PC-3 (cell line): ENCODE measurements at regions not wholly inside any gene's neighbourhood (a gene's known extent, or its start where the extent isn't known, plus 50 kb on each side); places are given as distances from the start of the nearest gene placed in this dataset.

Experiments
- ATAC-seq: fragments of 200-7000 bp; cut with Tn5 transposase; 2 replicates; pipeline ENCODE4 v1.9.1; 2020; ENCODE audit warnings: mild to moderate bottlenecking, moderate library complexity
- BruUV-seq: library from RNA; stranded (reverse); fragments of 400-500 nt; replicated peaks from 2 replicates; lab custom pipeline; 2021; lab: Mats Ljungman, UMichigan
- CTCF ChIA-PET: fragments of 300-600 bp; sonication (Branson Sonifier 250); formaldehyde crosslinking; loops from one replicate; lab custom pipeline; 2022; ENCODE audit warnings: antibody characterized with exemption; lab: Charles Lee
- POLR2A ChIA-PET: fragments of 300-600 bp; sonication (Branson Sonifier 250); formaldehyde crosslinking; loops from one replicate; lab custom pipeline; 2022; ENCODE audit warnings: antibody characterized with exemption; ENCODE audit not compliant: unreplicated experiment; lab: Charles Lee
- DNase-seq: peaks from one replicate; pipeline ENCODE4 v3.0.0-alpha.2; 2015
- H2AFZ ChIP-seq: fragments of 300-600 bp; sonication (generic); 2 replicates; pipeline ENCODE4 v1.6.0; 2016; ENCODE audit warnings: antibody characterized with exemption, low read length
- H3F3A ChIP-seq: fragments of 300-600 bp; sonication (generic); one replicate; pipeline ENCODE4 v1.6.0; 2017; ENCODE audit warnings: antibody characterized with exemption, low read length, control low read depth, mild to moderate bottlenecking; ENCODE audit not compliant: unreplicated experiment
- H3K27ac ChIP-seq: fragments of 300-600 bp; sonication (generic); 2 replicates; pipeline ENCODE4 v1.5.1; 2016; ENCODE audit warnings: mild to moderate bottlenecking, low read length
- H3K27me3 ChIP-seq: fragments of 300-600 bp; sonication (generic); 2 replicates; pipeline ENCODE4 v1.6.1; 2016; ENCODE audit warnings: low read length, mixed read lengths
- H3K36me3 ChIP-seq: fragments of 300-600 bp; sonication (generic); 2 replicates; pipeline ENCODE4 v1.6.1; 2016; ENCODE audit warnings: low read depth, mixed run types, low read length, mixed read lengths
- H3K4me1 ChIP-seq: fragments of 300-600 bp; sonication (generic); 2 replicates; pipeline ENCODE4 v1.5.1; 2016; ENCODE audit warnings: low read length; ENCODE audit not compliant: insufficient read depth
- H3K4me2 ChIP-seq: fragments of 300-600 bp; sonication (generic); 2 replicates; pipeline ENCODE4 v1.6.0; 2016; ENCODE audit warnings: low read length
- H3K4me3 ChIP-seq: fragments of 300-600 bp; sonication (generic); 2 replicates; pipeline ENCODE4 v1.5.1; 2016; ENCODE audit warnings: mild to moderate bottlenecking, low read length, mixed read lengths
- H3K79me2 ChIP-seq: fragments of 300-600 bp; sonication (generic); 2 replicates; pipeline ENCODE4 v1.6.1; 2017; ENCODE audit warnings: low read length, mixed read lengths
- H3K9ac ChIP-seq: fragments of 300-600 bp; sonication (generic); 2 replicates; pipeline ENCODE4 v1.6.0; 2016; ENCODE audit warnings: mild to moderate bottlenecking, low read length
- H3K9me2 ChIP-seq: fragments of 300-600 bp; sonication (generic); replicated peaks from 2 replicates; pipeline ENCODE4 v1.6.1; 2016; ENCODE audit warnings: mixed run types, low read length, mixed read lengths
- H3K9me3 ChIP-seq: fragments of 300-600 bp; sonication (generic); 2 replicates; pipeline ENCODE4 v1.6.1; 2016; ENCODE audit warnings: low read length, mixed read lengths
- H4K20me1 ChIP-seq: fragments of 300-600 bp; sonication (generic); 2 replicates; pipeline ENCODE4 v1.6.1; 2016; ENCODE audit warnings: low read length, mixed read lengths
- EZH2 ChIP-seq: fragments of 300-600 bp; sonication (generic); IDR thresholded peaks from one replicate; pipeline ENCODE4 v1.6.1; 2017; ENCODE audit warnings: antibody characterized with exemption, mild to moderate bottlenecking, low read length; ENCODE audit not compliant: unreplicated experiment
- EZH2phosphoT487 ChIP-seq: fragments of 300-600 bp; sonication (generic); IDR thresholded peaks from 2 replicates; pipeline ENCODE4 v1.6.1; 2018; ENCODE audit warnings: mild to moderate bottlenecking, antibody characterized with exemption, low read length, borderline replicate concordance
- intact Hi-C: fragments of 100-400 bp; cut with micrococcal nuclease; formaldehyde crosslinking; loops from 2 replicates; pipeline ENCODE4 v1.9.0; 2023
- TF ChIP-seq, protein P1 (sequence below): fragments of 300-600 bp; sonication (generic); conservative IDR thresholded peaks from 2 replicates; pipeline ENCODE4 v1.5.1; 2017; ENCODE audit warnings: antibody characterized with exemption, low read depth, mild to moderate bottlenecking, low read length

DNA sequence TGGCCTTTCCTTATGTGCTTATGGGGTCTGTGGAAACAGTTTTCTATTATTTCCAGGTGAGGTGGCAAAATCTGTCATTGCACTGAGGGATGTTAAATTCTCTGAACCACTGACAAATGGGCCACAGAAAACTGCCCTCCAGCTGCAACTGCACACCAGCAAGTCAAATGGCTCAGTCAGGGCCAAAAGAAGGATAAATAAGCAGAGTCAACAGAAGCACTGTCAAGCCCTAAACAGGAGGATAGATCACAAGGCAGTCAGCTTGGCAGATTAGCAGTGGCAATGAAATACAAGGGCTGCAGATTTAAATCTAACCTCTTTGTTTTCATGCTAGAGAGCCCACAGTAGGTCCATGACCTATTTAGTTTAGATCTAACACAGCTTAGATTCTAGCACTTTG lies 435.6 kb downstream of the ETS1 start:
- Histone ChIP-seq H3K9me2 (no peaks in the 10 kb centered on the region), H3K9ac (no peak overlapping the region), H3K4me3 (no peak overlapping the region), H3K4me1 (peaks cover 50% of the 10 kb centered on the region), H3K4me2 (no peak overlapping the region), H3K36me3 (no peaks in the 10 kb centered on the region), H3K79me2 (no peaks in the 10 kb centered on the region), H3K27ac (no peak overlapping the region), H4K20me1 (no peaks in the 10 kb centered on the region), H2AFZ (no peak overlapping the region), H3F3A (peaks cover 6% of the 10 kb centered on the region), H3K9me3 (no peaks in the 10 kb centered on the region), H3K27me3 (no peaks in the 10 kb centered on the region)
- CTCF ChIA-PET: interaction anchor here (0.6 kb wide), 1 partner anchor 1228 kb away, joined by 9 read pairs; no protein-coding TSS in a partner anchor
- intact Hi-C loops: loop anchor here (10.0 kb wide), 1 partner anchor 803 kb away; no protein-coding TSS in a partner anchor
- POLR2A ChIA-PET: no interaction called here
- DNase-seq (no peak), ATAC-seq (no peak)
- no peak for TF ChIP-seq EZH2
- TF ChIP-seq, protein P1, sequence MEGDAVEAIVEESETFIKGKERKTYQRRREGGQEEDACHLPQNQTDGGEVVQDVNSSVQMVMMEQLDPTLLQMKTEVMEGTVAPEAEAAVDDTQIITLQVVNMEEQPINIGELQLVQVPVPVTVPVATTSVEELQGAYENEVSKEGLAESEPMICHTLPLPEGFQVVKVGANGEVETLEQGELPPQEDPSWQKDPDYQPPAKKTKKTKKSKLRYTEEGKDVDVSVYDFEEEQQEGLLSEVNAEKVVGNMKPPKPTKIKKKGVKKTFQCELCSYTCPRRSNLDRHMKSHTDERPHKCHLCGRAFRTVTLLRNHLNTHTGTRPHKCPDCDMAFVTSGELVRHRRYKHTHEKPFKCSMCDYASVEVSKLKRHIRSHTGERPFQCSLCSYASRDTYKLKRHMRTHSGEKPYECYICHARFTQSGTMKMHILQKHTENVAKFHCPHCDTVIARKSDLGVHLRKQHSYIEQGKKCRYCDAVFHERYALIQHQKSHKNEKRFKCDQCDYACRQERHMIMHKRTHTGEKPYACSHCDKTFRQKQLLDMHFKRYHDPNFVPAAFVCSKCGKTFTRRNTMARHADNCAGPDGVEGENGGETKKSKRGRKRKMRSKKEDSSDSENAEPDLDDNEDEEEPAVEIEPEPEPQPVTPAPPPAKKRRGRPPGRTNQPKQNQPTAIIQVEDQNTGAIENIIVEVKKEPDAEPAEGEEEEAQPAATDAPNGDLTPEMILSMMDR: no peak
- no peak for TF ChIP-seq EZH2phosphoT487
- BruUV-seq: no TSS peak

DNA sequence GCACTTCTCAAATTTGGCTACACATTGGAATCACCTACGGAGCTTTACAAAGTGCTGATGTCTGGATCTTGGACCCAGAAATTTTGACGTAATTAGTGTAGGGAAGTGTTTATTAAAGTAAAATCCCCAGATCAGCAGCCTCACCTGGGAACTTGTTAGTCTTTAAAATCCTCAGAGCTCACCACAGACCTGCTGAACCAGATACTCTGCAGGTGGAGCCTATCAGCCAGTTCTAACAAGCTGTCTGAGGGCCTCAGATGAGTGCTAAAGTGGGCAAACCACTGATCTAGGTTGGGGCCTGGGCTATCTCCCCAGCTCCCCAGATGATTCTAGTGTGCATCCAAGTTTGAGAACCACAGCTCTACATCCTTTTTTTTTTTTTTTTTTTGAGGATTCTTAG lies 436.0 kb downstream of the ETS1 start:
- ChIA-PET POLR2A (interaction anchor here (0.6 kb wide), 1 partner anchor 495 kb away, joined by 4 read pairs; no protein-coding TSS in a partner anchor), CTCF (interaction anchor here (0.6 to 0.7 kb wide), 2 partner anchors 365 to 1228 kb away, joined by 9 to 11 read pairs; no protein-coding TSS in a partner anchor)
- TF ChIP-seq EZH2phosphoT487: no peak
- TF ChIP-seq, protein P1: no peak
- TF ChIP-seq EZH2: no peak
- ATAC-seq (no peak), DNase-seq (no peak)
- no peaks in the 10 kb centered on the region for H3K27me3 ChIP-seq
- H3F3A ChIP-seq: peaks cover 10% of the 10 kb centered on the region
- H3K4me2 ChIP-seq: no peak overlapping the region
- no peaks in the 10 kb centered on the region for H3K36me3 ChIP-seq
- no peak overlapping the region for H2AFZ ChIP-seq
- H3K79me2 ChIP-seq: no peaks in the 10 kb centered on the region
- H3K9me3 ChIP-seq: no peaks in the 10 kb centered on the region
- intact Hi-C loops: loop anchor here (10.0 kb wide), 1 partner anchor 803 kb away; no protein-coding TSS in a partner anchor
- H3K4me1 ChIP-seq: peaks cover 50% of the 10 kb centered on the region
- no peak overlapping the region for H3K9ac ChIP-seq
- H3K4me3 ChIP-seq: no peak overlapping the region
- H3K27ac ChIP-seq: no peak overlapping the region
- no peaks in the 10 kb centered on the region for H3K9me2 ChIP-seq
- BruUV-seq: no TSS peak
- no peaks in the 10 kb centered on the region for H4K20me1 ChIP-seq

DNA sequence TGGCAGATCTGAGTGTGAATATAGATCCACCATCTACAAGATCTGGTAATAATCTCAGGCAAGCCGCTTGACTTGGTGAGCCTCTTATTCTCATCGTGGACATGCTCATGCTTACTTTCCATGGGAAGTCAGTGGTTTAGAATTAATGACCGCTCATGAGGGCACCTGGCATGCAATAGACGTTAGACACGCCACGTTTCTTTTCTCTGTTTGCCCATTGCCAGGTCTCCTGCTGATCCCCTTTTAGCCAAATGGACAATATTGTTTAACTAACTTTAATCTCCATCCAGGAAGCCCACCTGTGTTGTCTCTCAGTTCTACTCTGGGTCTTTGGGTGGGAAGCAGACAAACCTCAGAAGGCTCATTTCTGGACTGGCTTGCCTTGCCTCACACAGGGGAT lies 439.1 kb downstream of the ETS1 start:
- Histone ChIP-seq H3K4me2 (peak overlapping the region; percentile 65; the same call in 1 of the 2 replicates), H3K27me3 (no peaks in the 10 kb centered on the region), H3K79me2 (no peaks in the 10 kb centered on the region), H3K9me2 (no peaks in the 10 kb centered on the region), H3K9me3 (no peaks in the 10 kb centered on the region), H3K4me1 (peaks cover 34% of the 10 kb centered on the region), H3K9ac (no peak overlapping the region), H3K36me3 (no peaks in the 10 kb centered on the region), H2AFZ (no peak overlapping the region), H3K27ac (no peak overlapping the region), H4K20me1 (no peaks in the 10 kb centered on the region), H3K4me3 (no peak overlapping the region), H3F3A (peaks cover 13% of the 10 kb centered on the region)
- TF ChIP-seq EZH2phosphoT487 (no peak), EZH2 (no peak)
- TF ChIP-seq, protein P1: no peak
- intact Hi-C loops: no loop called here
- ATAC-seq (no peak), DNase-seq (no peak)
- no TSS peak for BruUV-seq
- POLR2A ChIA-PET: no interaction called here
- CTCF ChIA-PET: interaction anchor here (0.6 kb wide), 1 partner anchor 632 kb away, joined by 6 read pairs; no protein-coding TSS in a partner anchor
